Amygdala (tissue), 56 donors: ENCODE measurements at regions not wholly inside any gene's neighbourhood (a gene's known extent, or its start where the extent isn't known, plus 50 kb on each side); places are given as distances from the start of the nearest gene placed in this dataset.
"Not testable (repeated sequence)": the region's sequence is repeated elsewhere in the genome, so short reads cannot be mapped to it uniquely, and the experiment has no call there.

ENCODE experiments used
- DNase-seq, 56 donors: peaks; one replicate each; lab custom pipeline; 2025; lab: John Stamatoyannopoulos, UW

GRCh38 chr1:90318431-90318830 is 323.5 kb downstream of the ZNF326 start:
- DNase-seq = no peak

DNA sequence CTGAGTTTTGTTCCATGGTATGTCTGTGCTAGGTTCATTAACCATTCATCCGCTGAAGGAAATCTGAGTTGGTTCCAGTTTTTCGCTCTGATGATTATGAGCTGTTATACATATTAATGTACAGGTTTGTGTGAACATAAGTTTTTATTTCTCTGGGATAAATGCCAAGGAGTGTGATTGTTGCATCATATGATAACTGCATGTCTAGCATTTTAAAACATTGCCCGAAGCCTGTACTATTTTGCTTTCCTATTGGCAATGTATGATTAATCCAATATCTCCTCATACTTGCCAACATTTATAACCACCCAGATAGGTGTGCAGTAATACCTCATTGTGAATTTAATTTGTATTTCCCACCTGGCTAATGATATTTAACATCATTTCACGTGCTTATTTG is 322.7 kb downstream of the ZNF326 start:
- no peak for DNase-seq

DNA sequence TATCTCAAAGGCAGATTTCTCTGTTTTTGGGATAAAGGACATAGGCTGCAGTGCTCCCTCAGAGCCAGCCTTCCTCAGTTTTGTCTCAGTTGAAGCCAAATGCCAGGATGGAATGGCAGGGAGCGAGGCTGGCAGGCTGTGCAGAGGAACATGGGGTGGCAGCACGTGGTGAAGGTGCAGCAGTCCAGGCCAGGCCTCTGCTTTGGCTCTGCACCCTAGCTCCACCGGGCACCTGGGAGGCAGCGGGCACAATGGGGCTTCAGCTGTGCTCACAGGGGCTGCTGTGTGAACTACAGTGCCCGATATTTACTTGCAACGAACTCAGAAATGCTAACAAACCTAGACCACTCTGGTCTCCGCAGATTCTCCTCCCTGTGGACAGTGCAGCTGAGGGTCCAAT is 319.6 kb downstream of the ZNF326 start:
- DNase-seq = no peak

GRCh38 chr1:90313778-90314177 is 318.9 kb downstream of the ZNF326 start:
- peak in 6 of 56 donors; percentile 1 to 17 (median 2) for DNase-seq

GRCh38 chr1:90309806-90310205 is 314.9 kb downstream of the ZNF326 start:
- DNase-seq = no peak

GRCh38 chr1:90308421-90308820 is 313.5 kb downstream of the ZNF326 start:
- DNase-seq = no peak

DNA sequence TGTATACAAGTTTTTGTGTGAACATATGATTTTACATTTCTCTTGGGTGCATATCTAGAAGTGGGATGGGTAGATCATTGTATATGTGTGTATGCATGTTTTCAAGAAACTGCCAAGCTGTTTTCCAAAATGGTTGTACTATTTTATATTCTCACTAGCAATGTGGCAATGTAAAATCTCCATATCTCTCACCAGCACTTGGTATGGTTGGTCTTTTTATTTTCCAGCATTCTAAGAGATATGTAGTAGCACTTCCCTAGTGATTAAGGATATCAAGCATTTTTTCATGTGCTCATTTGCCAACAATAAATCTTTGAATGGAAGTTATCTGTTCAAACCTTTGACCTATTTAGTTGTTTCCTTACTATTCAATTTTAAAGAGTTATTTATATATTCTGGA is 310.7 kb downstream of the ZNF326 start:
- no peak for DNase-seq

- no peak for DNase-seq
Measured at GRCh38 chr1:90296327-90296726, 301.4 kb downstream of the ZNF326 start.

GRCh38 chr1:90295534-90295933 is 300.6 kb downstream of the ZNF326 start:
- DNase-seq = peak in 2 of 56 donors; percentile 1 to 7

DNA sequence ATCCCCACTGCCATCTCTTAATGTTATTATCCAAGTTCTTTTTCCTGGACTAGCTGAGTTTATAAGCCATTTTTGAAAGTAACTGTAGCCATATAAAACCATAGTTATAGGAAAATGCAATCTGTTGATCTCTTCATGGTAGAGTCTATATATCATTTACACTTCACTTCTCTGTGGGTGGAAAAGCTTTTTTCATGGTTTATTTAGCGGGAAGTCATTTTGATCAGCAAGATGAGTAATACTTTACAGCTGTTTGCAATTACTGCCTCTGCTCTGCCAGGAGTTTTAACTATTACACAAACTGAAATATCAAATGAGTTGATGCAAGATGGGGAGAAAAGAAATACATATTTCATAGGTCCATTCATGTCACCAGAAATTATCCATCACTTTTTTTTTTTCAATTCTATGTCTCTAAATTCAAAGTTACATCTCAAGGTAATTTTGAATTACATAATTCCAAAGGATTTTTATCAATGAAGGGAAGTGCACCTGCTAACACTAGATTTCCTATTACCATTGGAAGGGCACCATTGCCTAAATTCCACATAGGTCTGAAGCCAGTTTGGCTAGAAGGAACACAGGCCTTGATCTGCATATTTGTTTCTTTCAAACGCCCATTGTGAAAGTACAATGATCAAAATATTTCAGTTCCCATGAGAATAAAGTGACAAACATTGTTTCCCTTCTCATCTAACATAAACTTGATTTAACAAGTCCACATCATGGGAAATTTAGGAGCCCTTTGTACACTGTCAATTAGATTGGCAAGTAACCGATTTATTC is 296.7 kb downstream of the ZNF326 start:
- DNase-seq = no peak

DNA sequence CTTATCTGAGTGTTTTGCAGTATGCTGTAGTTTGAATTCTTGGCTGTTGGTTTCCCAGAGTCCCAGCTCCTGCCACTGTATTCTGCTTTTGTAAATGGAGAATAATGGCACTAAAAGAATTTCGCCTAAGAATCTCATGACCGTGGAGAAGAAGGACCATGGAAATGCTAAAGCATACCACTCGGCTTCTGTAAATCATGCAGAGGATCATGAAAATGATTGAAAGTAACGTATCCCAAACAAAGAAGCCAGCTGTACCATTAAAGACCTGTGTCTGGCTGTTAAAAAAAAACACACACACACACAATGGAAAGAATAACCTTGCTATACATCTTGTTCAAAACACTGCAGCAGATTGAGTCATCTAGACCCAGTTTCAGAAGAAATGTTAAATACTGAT is 287.9 kb downstream of the ZNF326 start:
- DNase-seq = no peak

GRCh38 chr1:90281886-90282285 is 287.0 kb downstream of the ZNF326 start:
- DNase-seq = not testable (repeated sequence)

GRCh38 chr1:90277270-90277669 is 282.4 kb downstream of the ZNF326 start:
- no peak for DNase-seq

DNA sequence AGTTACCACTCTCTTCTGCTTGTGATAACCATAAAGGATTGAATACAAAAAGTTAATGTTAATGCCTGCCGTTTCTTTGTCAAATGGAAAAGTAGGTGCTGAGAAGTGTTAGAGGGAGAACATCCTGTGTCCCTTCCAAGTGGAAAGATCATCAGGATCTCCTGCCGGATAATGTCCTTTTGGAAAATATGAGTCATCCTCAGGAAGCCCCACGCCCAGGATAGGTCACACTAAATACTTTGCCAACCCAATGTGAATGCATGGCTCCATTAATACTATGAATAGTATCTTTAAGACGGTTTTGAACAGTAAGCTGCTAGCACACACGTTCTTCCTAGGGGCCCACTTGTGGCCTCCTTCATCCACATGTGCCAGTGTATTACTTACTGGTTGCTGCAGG is 279.5 kb downstream of the ZNF326 start:
- DNase-seq = no peak

DNA sequence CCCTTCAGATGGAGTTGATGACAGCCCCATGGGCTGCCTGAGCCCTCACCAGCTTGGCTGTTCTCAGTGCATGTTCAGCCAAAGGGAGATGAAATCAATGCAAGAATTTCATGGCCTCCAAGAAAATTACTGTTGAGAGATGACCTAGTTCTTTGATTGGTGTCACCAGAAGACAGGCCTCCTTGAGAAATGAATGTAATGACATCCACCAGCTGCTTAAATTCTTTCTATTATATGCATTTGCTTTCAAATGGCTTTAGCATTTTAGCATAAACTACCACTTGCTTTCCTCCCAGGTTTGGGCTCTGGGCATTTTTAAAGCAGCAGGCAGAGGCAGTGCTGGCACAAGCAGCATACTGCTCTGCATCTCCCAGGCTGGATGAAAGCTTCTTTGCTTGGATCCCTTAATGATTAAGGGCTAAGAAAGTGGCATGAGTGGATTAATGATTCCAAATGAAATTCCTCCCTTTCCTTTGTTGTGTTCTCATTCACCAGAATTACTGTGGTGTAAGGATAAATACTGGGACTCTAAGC is 278.4 kb downstream of the ZNF326 start:
- no peak for DNase-seq

DNA sequence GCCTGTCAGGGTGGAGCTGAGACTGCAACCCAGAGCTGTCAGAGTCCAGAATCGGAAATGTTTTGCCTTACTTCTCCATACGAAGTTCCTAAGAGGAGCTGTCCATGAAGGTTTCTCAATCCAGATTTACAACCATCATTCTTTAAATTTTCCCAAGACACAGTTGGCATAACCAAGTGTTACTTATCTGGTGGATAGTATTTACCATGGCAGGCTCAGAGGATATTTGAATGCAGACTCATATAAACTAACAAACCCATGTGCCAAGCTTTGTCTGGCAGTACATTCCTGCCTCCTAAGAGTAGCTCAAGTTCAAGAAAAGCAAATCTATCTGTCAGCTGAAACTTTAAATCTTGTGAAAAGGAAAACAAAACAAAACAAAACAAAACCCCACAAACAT is 267.9 kb downstream of the ZNF326 start:
- DNase-seq = no peak

DNA sequence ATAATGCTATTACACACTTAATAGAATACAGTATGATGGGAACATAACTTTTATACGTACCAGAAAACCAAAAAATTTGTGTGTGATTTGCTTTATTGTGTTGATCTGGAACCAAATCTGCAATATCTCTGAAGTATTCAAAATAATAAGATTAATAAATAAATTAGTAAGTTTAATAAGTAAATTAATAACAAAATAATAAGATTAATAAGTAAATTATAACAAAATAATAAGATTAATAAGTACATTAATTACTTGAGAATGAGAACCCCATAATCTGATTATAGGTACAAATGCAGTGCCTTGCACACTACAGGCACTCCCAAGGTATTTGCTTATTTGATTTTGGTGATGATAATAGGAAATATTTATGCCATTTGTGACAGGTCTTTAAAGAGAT is 267.4 kb downstream of the ZNF326 start:
- no peak for DNase-seq

GRCh38 chr1:90246069-90246468 is 251.2 kb downstream of the ZNF326 start:
- DNase-seq = no peak

- DNase-seq = no peak
Measured at GRCh38 chr1:90236493-90236892, 241.6 kb downstream of the ZNF326 start.

- no peak for DNase-seq
Measured at GRCh38 chr1:90223401-90223800, 228.5 kb downstream of the ZNF326 start.

GRCh38 chr1:90220941-90221693 is 226.2 kb downstream of the ZNF326 start:
- no peak for DNase-seq

GRCh38 chr1:90220496-90220895 is 225.6 kb downstream of the ZNF326 start:
- DNase-seq = no peak
